Fibroblast of skin of left quadriceps (primary cell): ENCODE measurements at regions not wholly inside any gene's neighbourhood (a gene's known extent, or its start where the extent isn't known, plus 50 kb on each side); places are given as distances from the start of the nearest gene placed in this dataset.

ENCODE experiments used
- DNase-seq, 2 experiments: peaks; one replicate each; pipeline ENCODE4 v3.0.0-alpha.2; 2013; ENCODE audit warnings: low read depth in 2 of 2

GRCh38 chr20:6616421-6616820, 151.1 kb upstream of the BMP2 start:
- DNase-seq = no peak

DNA sequence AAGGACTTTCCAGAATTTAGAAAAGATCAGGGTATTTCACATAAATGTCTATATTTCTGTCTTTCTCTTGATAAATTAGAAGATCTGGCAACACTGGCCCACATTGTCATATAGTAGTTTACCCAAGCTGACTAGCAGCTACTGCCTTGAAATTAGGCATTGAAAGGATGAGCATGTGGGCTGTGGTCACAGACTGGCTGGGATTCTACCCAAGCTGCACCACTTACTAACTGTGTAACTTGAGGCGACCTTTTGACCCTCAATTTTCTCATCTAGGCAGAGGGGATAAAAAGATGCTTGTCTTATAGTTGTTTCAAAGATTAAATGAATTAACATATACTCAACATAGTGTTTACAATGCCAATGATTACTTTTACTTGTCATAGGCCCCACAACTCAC, 152.7 kb upstream of the BMP2 start:
- DNase-seq = no peak

DNA sequence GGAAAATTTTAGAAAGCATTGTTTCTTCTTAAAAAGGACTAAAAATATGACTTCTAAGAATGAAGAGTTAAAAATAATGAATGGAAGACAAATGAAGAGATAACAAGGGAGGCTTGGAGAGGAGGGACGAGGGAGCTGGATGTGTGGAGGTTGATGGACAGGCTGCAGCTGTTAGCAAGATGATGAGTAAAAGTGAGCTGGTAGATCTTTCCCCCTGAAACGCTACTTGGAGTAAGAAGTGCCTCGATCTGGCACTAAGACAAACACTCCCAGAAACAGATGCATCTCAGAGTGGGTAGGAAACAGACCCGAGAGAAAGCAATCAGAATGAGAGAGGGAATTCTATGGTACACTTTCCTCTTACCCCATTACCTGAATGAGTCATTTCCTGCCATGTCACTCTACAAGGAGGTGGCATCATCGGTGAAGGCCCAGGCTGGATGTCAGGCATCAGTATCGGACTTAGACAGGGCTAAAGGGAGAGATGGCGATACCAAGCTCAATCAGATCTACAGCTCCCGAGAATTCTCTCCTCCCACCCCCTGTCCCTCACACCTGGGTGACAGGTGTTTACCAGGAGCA, 154.1 kb upstream of the BMP2 start:
- DNase-seq = no peak

GRCh38 chr20:6612606-6612923, 154.9 kb upstream of the BMP2 start:
- no peak for DNase-seq

DNA sequence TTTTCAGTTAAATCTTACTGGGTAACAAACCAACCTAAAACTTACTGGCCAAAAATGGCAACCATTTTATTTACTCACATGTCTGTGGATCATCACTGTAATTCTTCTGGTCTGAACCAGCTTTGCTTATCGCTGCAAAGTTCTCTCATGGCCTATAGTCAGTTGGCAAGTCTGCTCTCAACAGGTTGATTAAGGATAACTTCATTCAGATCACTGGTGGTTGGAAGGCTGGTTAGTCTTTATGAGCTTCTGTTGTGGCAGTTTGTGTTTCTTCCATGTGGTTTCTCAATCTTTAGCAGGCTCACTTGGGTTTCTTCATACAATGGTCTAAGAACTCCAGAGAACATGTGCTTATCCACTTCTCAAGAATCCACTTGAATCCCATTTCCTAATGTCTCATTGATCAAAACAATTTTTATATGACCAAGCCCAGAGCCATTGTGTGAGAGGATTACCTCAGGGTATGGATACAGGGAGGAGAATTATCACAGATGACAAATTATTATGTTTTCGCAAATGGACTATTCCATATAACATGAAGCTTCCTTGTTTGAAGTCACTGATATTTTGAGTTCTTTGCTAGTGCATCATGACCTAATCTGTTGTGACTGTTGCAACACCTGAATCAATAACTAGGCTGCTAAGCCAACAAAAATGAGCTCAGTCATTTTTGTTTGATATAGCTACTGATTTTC, 155.4 kb upstream of the BMP2 start:
- no peak for DNase-seq

DNA sequence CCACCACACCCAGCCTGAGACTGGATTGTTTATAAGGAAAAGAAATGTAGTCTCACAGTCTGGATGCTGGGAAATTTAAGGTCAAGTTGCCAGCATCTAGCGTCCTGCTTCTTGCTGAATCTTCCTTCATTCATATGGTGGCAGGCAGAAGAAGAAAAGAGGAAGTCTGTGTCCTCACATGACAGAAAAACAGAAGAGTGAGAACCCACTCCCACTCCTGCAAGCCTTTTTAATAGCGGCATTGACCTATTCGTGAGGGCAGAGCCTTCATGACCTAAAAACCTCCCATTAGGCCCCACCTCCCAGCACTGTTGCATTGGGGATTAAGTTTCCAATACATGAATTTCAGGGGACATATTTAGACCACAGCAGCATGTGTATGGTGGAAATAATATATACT, 160.8 kb upstream of the BMP2 start:
- no peak for DNase-seq

GRCh38 chr20:6605055-6605935, 162.2 kb upstream of the BMP2 start:
- DNase-seq = no peak

GRCh38 chr20:6604179-6604578, 163.3 kb upstream of the BMP2 start:
- no peak for DNase-seq

- DNase-seq = no peak
These were observed 167.4 kb upstream of the BMP2 start for GRCh38 chr20:6599876-6600735.

- DNase-seq = peak in 1 of 2 experiments; percentile 17
These were observed 171.8 kb upstream of the BMP2 start for GRCh38 chr20:6595704-6596103.

GRCh38 chr20:6590891-6591637, 176.4 kb upstream of the BMP2 start:
- DNase-seq = peak; percentile 49 to 60

DNA sequence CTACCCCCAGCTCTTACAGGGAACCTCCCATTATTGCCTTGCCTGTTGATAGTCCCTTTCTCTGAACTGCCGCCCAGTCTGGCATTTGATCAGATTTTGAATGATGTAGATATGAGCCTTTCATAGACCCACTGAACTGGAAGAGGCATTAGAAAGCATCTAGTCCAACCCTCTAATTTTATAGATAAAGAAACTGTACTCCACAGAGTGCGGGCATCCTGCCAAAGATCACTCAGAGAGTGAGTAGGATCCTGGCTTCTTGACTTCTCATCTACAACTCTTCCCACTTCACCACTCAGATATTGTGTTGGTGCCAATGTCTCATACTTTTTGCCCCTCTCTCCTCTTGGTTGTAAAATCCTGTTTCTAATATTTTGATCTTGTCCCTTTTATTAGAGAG, 179.2 kb upstream of the BMP2 start:
- no peak for DNase-seq

- peak in 1 of 2 experiments; percentile 26 for DNase-seq
These were observed 184.2 kb upstream of the BMP2 start for GRCh38 chr20:6583134-6583738.

- no peak for DNase-seq
These were observed 185.0 kb upstream of the BMP2 start for GRCh38 chr20:6582449-6582848.

DNA sequence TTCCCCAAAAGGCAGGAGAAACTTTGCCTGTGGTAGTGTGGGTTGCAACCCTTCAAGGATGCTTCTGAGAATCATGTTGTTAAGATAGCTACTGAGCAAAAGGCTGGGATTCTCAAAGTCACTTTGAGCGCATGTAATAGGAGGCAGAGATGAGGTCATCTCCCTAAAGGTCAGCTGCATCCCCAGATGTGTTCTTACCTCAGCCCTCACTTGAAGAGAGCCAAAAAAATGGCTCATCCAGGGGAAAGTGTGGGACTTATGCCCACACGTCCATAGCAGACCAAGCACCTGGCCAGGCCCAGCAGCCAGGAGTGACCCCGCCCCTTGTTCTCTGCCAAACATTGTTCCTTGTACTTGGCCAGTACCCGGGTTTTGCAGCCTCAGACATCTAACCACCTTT, 187.0 kb upstream of the BMP2 start:
- no peak for DNase-seq

DNA sequence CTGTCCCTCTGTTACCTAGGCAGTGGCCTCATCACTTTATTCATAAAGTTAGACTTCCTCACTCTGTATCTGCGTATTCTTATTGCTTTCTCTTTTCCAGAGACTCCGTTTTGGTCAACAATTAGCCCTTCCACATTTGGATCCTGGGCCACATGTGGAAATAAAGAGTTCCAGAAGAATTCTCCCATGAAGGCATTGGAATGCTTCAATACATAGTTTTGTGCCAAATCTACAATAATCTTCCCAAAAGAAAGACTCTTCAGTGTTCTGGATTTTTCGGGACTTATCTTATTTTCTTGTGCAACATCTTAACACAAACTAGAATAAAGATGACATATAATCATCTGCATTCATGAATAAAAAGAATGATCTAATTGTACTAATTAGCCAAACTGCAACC, 187.7 kb upstream of the BMP2 start:
- DNase-seq = no peak

DNA sequence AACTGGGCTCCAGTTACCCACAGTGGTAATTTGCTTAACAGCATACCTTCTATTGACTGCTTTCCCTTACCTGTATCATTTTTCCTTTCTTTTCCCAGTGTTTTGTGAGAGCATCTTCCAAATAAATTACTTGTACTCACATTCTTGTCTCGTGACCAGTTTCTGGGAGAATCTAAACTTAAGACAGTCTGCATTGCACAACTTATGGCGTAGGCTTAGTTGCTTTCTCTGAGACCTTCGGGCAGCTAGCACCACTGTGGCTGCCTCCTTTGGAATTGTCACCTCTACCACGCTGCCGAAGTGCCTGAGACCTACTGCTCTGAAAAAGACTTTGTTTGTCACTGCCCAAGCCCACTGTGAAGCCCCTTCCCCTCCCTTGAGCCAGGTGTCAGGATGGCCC, 188.1 kb upstream of the BMP2 start:
- DNase-seq = no peak

DNA sequence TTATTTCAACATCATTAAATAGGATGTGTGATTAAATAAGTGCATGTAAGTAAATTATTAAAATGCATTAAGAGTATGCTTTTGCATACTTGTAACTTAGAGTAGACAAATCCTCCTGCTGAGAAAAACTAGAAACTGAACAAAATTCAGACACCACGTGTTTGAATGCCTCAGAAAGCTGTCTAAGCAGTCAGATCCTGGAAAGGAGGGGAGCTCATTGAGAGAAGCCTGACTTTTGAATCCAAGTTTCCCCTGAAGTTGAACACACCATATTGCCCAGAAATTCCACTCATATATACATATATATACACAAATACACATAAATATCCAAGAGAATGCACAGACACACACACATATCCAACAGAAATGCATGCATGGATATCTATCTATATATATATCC, 190.0 kb upstream of the BMP2 start:
- DNase-seq = no peak

- DNase-seq = peak in 1 of 2 experiments; percentile 34
These were observed 190.8 kb upstream of the BMP2 start for GRCh38 chr20:6576726-6577125.

DNA sequence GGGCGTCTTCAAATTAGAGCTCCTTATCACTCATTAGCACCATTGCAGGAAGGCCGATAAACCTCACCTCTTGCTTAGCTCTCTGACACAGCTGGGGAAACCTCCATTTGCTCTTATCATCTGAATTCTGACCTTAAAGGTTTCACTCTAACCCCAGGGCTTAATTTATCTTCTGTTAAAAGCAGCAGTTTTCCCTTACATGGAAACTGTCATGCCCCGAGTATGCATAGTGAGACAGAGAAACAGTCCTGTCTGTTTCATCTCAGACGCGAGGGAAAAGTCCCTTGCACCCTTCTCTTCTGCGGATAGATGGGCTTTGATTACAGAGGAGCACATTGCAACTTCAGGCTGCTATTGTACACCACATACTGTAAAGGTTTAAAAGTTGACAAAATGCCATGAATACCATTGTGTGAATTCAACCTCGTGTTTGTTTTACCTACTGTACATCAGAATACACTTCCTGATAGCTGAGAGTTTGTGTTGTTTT, 191.5 kb upstream of the BMP2 start:
- DNase-seq = peak in 1 of 2 experiments; percentile 18

- peak; percentile 84 to 86 for DNase-seq
These were observed 200.7 kb upstream of the BMP2 start for GRCh38 chr20:6566821-6567220.
